HUES48 (cell line): ENCODE measurements at regions not wholly inside any gene's neighbourhood (a gene's known extent, or its start where the extent isn't known, plus 50 kb on each side); places are given as distances from the start of the nearest gene placed in this dataset.
"Not testable (repeated sequence)": the region's sequence is repeated elsewhere in the genome, so short reads cannot be mapped to it uniquely, and the experiment has no call there.

Experiments used
- H3K27ac ChIP-seq: one replicate; pipeline ENCODE4 v1.7.0; 2013; ENCODE audit warnings: low read depth, low read length, inconsistent platforms
- H3K27me3 ChIP-seq: 2 replicates; pipeline ENCODE4 v1.6.1; 2013; ENCODE audit warnings: mild to moderate bottlenecking, low read length; ENCODE audit not compliant: control insufficient read depth, insufficient read depth
- H3K36me3 ChIP-seq: 2 replicates; pipeline ENCODE4 v1.6.1; 2013; ENCODE audit warnings: low read length; ENCODE audit not compliant: control insufficient read depth, insufficient read depth
- H3K4me1 ChIP-seq: 2 replicates; pipeline ENCODE4 v1.6.1; 2013; ENCODE audit warnings: mild to moderate bottlenecking, low read length; ENCODE audit not compliant: control insufficient read depth, insufficient read depth
- H3K4me3 ChIP-seq: 2 replicates; pipeline ENCODE4 v1.5.1; 2013; ENCODE audit warnings: mild to moderate bottlenecking, low read depth, low read length
- H3K9ac ChIP-seq: 2 replicates; pipeline ENCODE4 v1.6.1; 2013; ENCODE audit warnings: mild to moderate bottlenecking, low read depth, low read length, moderate library complexity
- H3K9me3 ChIP-seq: 2 replicates; pipeline ENCODE4 v1.6.1; 2013; ENCODE audit warnings: low read length; ENCODE audit not compliant: control insufficient read depth, insufficient read depth

GRCh38 chr2:58700591-58700990 is 459.5 kb upstream of the FANCL start:
- H3K9ac ChIP-seq: no peak overlapping the region
- H3K4me3 ChIP-seq: no peak overlapping the region
- H3K27me3 ChIP-seq: no peaks in the 10 kb centered on the region
- no peaks in the 10 kb centered on the region for H3K9me3 ChIP-seq
- peaks cover 7% of the 10 kb centered on the region; the same call in 1 of the 2 replicates for H3K4me1 ChIP-seq
- H3K36me3 ChIP-seq: no peaks in the 10 kb centered on the region
- H3K27ac ChIP-seq: no peak overlapping the region

GRCh38 chr2:58699411-58699810 is 458.3 kb upstream of the FANCL start:
- no peak overlapping the region for H3K4me3 ChIP-seq
- H3K9ac ChIP-seq: no peak overlapping the region
- no peaks in the 10 kb centered on the region for H3K27me3 ChIP-seq
- no peaks in the 10 kb centered on the region for H3K9me3 ChIP-seq
- peaks cover 7% of the 10 kb centered on the region; the same call in 1 of the 2 replicates for H3K4me1 ChIP-seq
- H3K27ac ChIP-seq: no peak overlapping the region
- no peaks in the 10 kb centered on the region for H3K36me3 ChIP-seq

GRCh38 chr2:58698620-58699019 is 457.5 kb upstream of the FANCL start:
- peaks cover 7% of the 10 kb centered on the region; the same call in 1 of the 2 replicates for H3K4me1 ChIP-seq
- no peaks in the 10 kb centered on the region for H3K9me3 ChIP-seq
- H3K36me3 ChIP-seq: no peaks in the 10 kb centered on the region
- H3K9ac ChIP-seq: no peak overlapping the region
- no peak overlapping the region for H3K27ac ChIP-seq
- H3K4me3 ChIP-seq: no peak overlapping the region
- H3K27me3 ChIP-seq: no peaks in the 10 kb centered on the region

- H3K9ac ChIP-seq, H3K27me3 ChIP-seq, H3K36me3 ChIP-seq, H3K4me1 ChIP-seq, H3K27ac ChIP-seq, H3K4me3 ChIP-seq, H3K9me3 ChIP-seq: not testable (repeated sequence)
Measured at GRCh38 chr2:58694114-58694513, 453.0 kb upstream of the FANCL start.

GRCh38 chr2:58691041-58691440 is 449.9 kb upstream of the FANCL start:
- not testable (repeated sequence) for H3K27ac ChIP-seq, H3K27me3 ChIP-seq, H3K9ac ChIP-seq, H3K36me3 ChIP-seq, H3K4me1 ChIP-seq, H3K4me3 ChIP-seq, H3K9me3 ChIP-seq

GRCh38 chr2:58688813-58689212 is 447.7 kb upstream of the FANCL start:
- Histone ChIP-seq H3K4me1 (no peaks in the 10 kb centered on the region), H3K9ac (no peak overlapping the region)

GRCh38 chr2:58686776-58687175 is 445.7 kb upstream of the FANCL start:
- no peak overlapping the region for H3K27ac ChIP-seq
- no peak overlapping the region for H3K4me3 ChIP-seq

More at GRCh38 chr2:58688813-58689212, 447.7 kb upstream of the FANCL start:
- H3K9me3 ChIP-seq: no peaks in the 10 kb centered on the region
- H3K36me3 ChIP-seq: no peaks in the 10 kb centered on the region
- H3K4me3 ChIP-seq: no peak overlapping the region
- no peaks in the 10 kb centered on the region for H3K27me3 ChIP-seq
- no peak overlapping the region for H3K27ac ChIP-seq

GRCh38 chr2:58680755-58681310 is 439.7 kb upstream of the FANCL start:
- H3K4me3 ChIP-seq: no peak overlapping the region
- H3K4me1 ChIP-seq: no peaks in the 10 kb centered on the region
- no peak overlapping the region for H3K9ac ChIP-seq
- H3K36me3 ChIP-seq: no peaks in the 10 kb centered on the region
- H3K27ac ChIP-seq: no peak overlapping the region
- H3K27me3 ChIP-seq: no peaks in the 10 kb centered on the region
- H3K9me3 ChIP-seq: no peaks in the 10 kb centered on the region; the same call in 1 of the 2 replicates

More at GRCh38 chr2:58686776-58687175, 445.7 kb upstream of the FANCL start:
- H3K27me3 ChIP-seq: no peaks in the 10 kb centered on the region
- no peaks in the 10 kb centered on the region for H3K36me3 ChIP-seq
- no peak overlapping the region for H3K9ac ChIP-seq
- H3K4me1 ChIP-seq: no peaks in the 10 kb centered on the region
- no peaks in the 10 kb centered on the region for H3K9me3 ChIP-seq

- Histone ChIP-seq H3K36me3 (no peaks in the 10 kb centered on the region), H3K27me3 (no peaks in the 10 kb centered on the region), H3K27ac (no peak overlapping the region), H3K9ac (no peak overlapping the region), H3K4me1 (no peaks in the 10 kb centered on the region), H3K9me3 (no peaks in the 10 kb centered on the region; the same call in 1 of the 2 replicates), H3K4me3 (no peak overlapping the region)
Measured at GRCh38 chr2:58677748-58678147, 436.6 kb upstream of the FANCL start.

- H3K27ac ChIP-seq: no peak overlapping the region
- H3K36me3 ChIP-seq: no peaks in the 10 kb centered on the region
- H3K4me1 ChIP-seq: no peaks in the 10 kb centered on the region
- H3K4me3 ChIP-seq: no peak overlapping the region
- H3K9me3 ChIP-seq: no peaks in the 10 kb centered on the region
- no peak overlapping the region for H3K9ac ChIP-seq
- H3K27me3 ChIP-seq: no peaks in the 10 kb centered on the region
Measured at GRCh38 chr2:58671675-58672074, 430.6 kb upstream of the FANCL start.

- Histone ChIP-seq H3K36me3 (no peaks in the 10 kb centered on the region), H3K9me3 (no peaks in the 10 kb centered on the region), H3K27ac (no peak overlapping the region), H3K9ac (no peak overlapping the region), H3K4me3 (no peak overlapping the region), H3K4me1 (no peaks in the 10 kb centered on the region), H3K27me3 (no peaks in the 10 kb centered on the region)
Measured at GRCh38 chr2:58669998-58670397, 428.9 kb upstream of the FANCL start.
